ENCODE measurements at regions not wholly inside any gene's neighbourhood (a gene's known extent, or its start where the extent isn't known, plus 50 kb on each side); places are given as distances from the start of the nearest gene placed in this dataset.

DNA sequence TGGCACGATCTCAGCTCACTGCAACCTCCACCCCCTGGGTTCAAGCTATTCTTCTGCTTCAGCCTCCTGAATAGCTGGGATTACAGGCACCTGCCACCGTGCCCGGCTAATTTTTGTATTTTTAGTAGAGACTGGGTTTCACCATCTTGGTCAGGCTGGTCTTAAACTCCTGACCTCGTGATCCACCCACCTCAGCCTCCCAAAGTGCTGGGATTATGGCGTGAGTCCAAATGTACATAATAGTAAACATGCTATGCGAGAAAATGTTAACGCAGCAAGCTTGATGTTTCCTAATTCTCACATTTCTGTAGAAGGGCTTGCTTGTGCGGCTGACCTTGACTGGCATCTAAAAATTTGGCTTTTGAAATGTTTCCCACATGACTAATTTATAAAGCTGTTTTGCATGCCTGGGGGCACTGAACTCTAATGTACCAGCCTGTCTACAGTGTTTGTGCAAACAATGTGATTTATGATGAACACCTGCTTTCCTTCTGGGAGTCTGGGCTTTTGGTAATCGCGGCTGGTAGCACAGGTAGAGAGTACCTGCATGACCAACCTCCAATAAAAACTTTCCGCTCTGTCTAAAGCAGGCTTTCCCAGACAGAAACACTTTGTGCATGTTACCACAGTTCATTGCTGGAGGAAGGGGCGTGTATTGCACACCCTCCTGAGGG is 216.8 kb downstream of the IL15 start:
- no peaks in the 10 kb centered on the region for H3K9me3 ChIP-seq (ENCODE audit: control insufficient read depth, insufficient read depth, low read length)
- no peak overlapping the region for H2BK5ac ChIP-seq (ENCODE audit: low read depth, low read length, poor library complexity, severe bottlenecking)
- TF ChIP-seq CHD1 (IDR thresholded peaks at IDR 0.05; ENCODE audit: low read depth, low read length) (no peak), RFX5 (IDR thresholded peaks at IDR 0.05; ENCODE audit: low read depth, low read length) (no peak), SMC3 (IDR thresholded peaks at IDR 0.05; ENCODE audit: low read depth, low read length) (no peak), MXI1 (IDR thresholded peaks at IDR 0.05; ENCODE audit: borderline replicate concordance, low read depth, low read length) (no peak), MAZ (IDR thresholded peaks at IDR 0.05; ENCODE audit: borderline replicate concordance, low read depth, low read length) (no peak), POLR2A (IDR thresholded peaks at IDR 0.05; ENCODE audit: low read depth, low read length) (no peak), NFE2L2 (IDR thresholded peaks at IDR 0.05; ENCODE audit: low read depth, low read length) (no peak)
- TF ChIP-seq, protein P1, sequence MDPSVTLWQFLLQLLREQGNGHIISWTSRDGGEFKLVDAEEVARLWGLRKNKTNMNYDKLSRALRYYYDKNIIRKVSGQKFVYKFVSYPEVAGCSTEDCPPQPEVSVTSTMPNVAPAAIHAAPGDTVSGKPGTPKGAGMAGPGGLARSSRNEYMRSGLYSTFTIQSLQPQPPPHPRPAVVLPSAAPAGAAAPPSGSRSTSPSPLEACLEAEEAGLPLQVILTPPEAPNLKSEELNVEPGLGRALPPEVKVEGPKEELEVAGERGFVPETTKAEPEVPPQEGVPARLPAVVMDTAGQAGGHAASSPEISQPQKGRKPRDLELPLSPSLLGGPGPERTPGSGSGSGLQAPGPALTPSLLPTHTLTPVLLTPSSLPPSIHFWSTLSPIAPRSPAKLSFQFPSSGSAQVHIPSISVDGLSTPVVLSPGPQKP (IDR thresholded peaks at IDR 0.05; ENCODE audit: borderline replicate concordance, low read depth, low read length), result no peak
- no peak overlapping the region for H4K8ac ChIP-seq (ENCODE audit: low read depth in 2 of 2, low read length in 2 of 2)
- H3K4me2 ChIP-seq (ENCODE audit: low read depth, low read length), result no peak overlapping the region
- POLR2A ChIA-PET (ENCODE audit: unreplicated experiment), result no interaction called here
- no peak overlapping the region for H3K4me3 ChIP-seq (ENCODE audit: insufficient read depth, low read depth, low read length)
- 92% methylated on average over 2 of the region's 12 CpGs; no CpG with 5 or more reads in 1 of the 2 experiments for WGBS, 2 experiments (ENCODE audit: extremely low coverage in 2 of 2, insufficient read length in 1 of 2)
- H3K36me3 ChIP-seq (ENCODE audit: control insufficient read depth, insufficient read depth, low read length), result no peaks in the 10 kb centered on the region
- H3K14ac ChIP-seq (replicated peaks; ENCODE audit: low read depth, low read length), result no peak overlapping the region
- H2BK20ac ChIP-seq (ENCODE audit: low read depth, low read length), result no peak overlapping the region
- H2AK5ac ChIP-seq (ENCODE audit: low read depth, low read length), result no peak overlapping the region
- no peaks in the 10 kb centered on the region for H3K79me1 ChIP-seq (ENCODE audit: low read depth in 1 of 2, low read length in 2 of 2)
- no peak overlapping the region for H3K23ac ChIP-seq (ENCODE audit: low read depth, low read length)
- no peaks in the 10 kb centered on the region for H4K20me1 ChIP-seq (ENCODE audit: insufficient read depth, low read length)
- H4K5ac ChIP-seq (ENCODE audit: low read depth, low read length), result no peak overlapping the region
- no peaks in the 10 kb centered on the region; the same call in 1 of the 2 replicates for H3K9me1 ChIP-seq (ENCODE audit: insufficient read depth, low read length)
- intact Hi-C loops (cut with micrococcal nuclease), result no loop called here
- dilution Hi-C loops (cut with HindIII; ENCODE audit: low sequenced_read_pairs, unreplicated experiment), result no loop called here
- no peak overlapping the region for H2AFZ ChIP-seq (replicated peaks; ENCODE audit: low read length, poor library complexity)
- H3K18ac ChIP-seq (ENCODE audit: low read depth, low read length), result no peak overlapping the region
- BruUV-seq (replicated peaks), result no TSS peak
- no peaks in the 10 kb centered on the region for H3K4me1 ChIP-seq (ENCODE audit: control insufficient read depth, insufficient read depth, low read length)
- no peak overlapping the region for H3K9ac ChIP-seq (ENCODE audit: low read depth, low read length)
- H2AK9ac ChIP-seq (replicated peaks; ENCODE audit: low read depth, low read length, poor library complexity), result no peak overlapping the region
- H3K56ac ChIP-seq (ENCODE audit: extremely low read depth, insufficient read depth, low read length), result no peak overlapping the region
- no peaks in the 10 kb centered on the region for H3K27me3 ChIP-seq (ENCODE audit: control insufficient read depth, insufficient read depth, low read length)
- H2BK15ac ChIP-seq (ENCODE audit: low read depth, low read length), result no peak overlapping the region
- H3K27ac ChIP-seq (ENCODE audit: insufficient read depth, low read length), result no peak overlapping the region
- DNase-seq (no peak), ATAC-seq (ENCODE audit: low read depth) (no peak)
- CTCF ChIA-PET, result interaction anchor here (0.6 kb wide), 1 partner anchor 630 kb away, joined by 5 read pairs; no protein-coding TSS in a partner anchor
- H3K4ac ChIP-seq (ENCODE audit: low read depth, low read length), result no peak overlapping the region
- no peak overlapping the region for H2BK120ac ChIP-seq (ENCODE audit: low read depth, low read length)
- in situ Hi-C loops (cut with MboI; ENCODE audit: low sequenced_read_pairs), result no loop called here
- no peak overlapping the region for H4K91ac ChIP-seq (ENCODE audit: insufficient read depth, low read depth, low read length)

Data from IMR-90 (cell line).